ENCODE measurements at regions not wholly inside any gene's neighbourhood (a gene's known extent, or its start where the extent isn't known, plus 50 kb on each side); places are given as distances from the start of the nearest gene placed in this dataset.

- Histone ChIP-seq H3K36me3 (no peaks in the 10 kb centered on the region), H3K9me3 (no peaks in the 10 kb centered on the region), H3K27ac (no peak overlapping the region), H3K27me3 (no peaks in the 10 kb centered on the region), H3K9ac (ENCODE audit: low read depth in 2 of 2, low read length in 2 of 2) (no peak overlapping the region), H3K4me3 (no peak overlapping the region), H3K4me1 (no peaks in the 10 kb centered on the region)
- intact Hi-C loops (cut with DNase I), result no loop called here
- TF ChIP-seq CTCF (IDR thresholded peaks at IDR 0.05), result no peak
- no peak for DNase-seq
Measured at GRCh38 chr3:112765531-112765930, 81.1 kb downstream of the CD200R1L start.

GRCh38 chr3:112763258-112763657, 83.4 kb downstream of the CD200R1L start:
- Histone ChIP-seq H3K4me3 (no peak overlapping the region), H3K27me3 (no peaks in the 10 kb centered on the region), H3K9ac (ENCODE audit: low read depth in 2 of 2, low read length in 2 of 2) (no peak overlapping the region), H3K27ac (no peak overlapping the region), H3K4me1 (no peaks in the 10 kb centered on the region), H3K36me3 (no peaks in the 10 kb centered on the region), H3K9me3 (no peaks in the 10 kb centered on the region)
- intact Hi-C loops (cut with DNase I), result no loop called here
- TF ChIP-seq CTCF (IDR thresholded peaks at IDR 0.05), result no peak
- no peak for DNase-seq

- no peak for DNase-seq
- no peak for TF ChIP-seq CTCF (IDR thresholded peaks at IDR 0.05)
- Histone ChIP-seq H3K27ac (no peak overlapping the region), H3K27me3 (no peaks in the 10 kb centered on the region), H3K4me1 (no peaks in the 10 kb centered on the region), H3K4me3 (no peak overlapping the region), H3K9me3 (no peaks in the 10 kb centered on the region), H3K36me3 (no peaks in the 10 kb centered on the region), H3K9ac (ENCODE audit: low read depth in 2 of 2, low read length in 2 of 2) (no peak overlapping the region)
- intact Hi-C loops (cut with DNase I), result no loop called here
Measured at GRCh38 chr3:112761062-112761638, 85.5 kb downstream of the CD200R1L start.

- H3K4me1 ChIP-seq, result no peaks in the 10 kb centered on the region
- intact Hi-C loops (cut with DNase I), result no loop called here
- TF ChIP-seq CTCF (IDR thresholded peaks at IDR 0.05), result no peak
- no peak overlapping the region for H3K4me3 ChIP-seq
- no peaks in the 10 kb centered on the region for H3K36me3 ChIP-seq
- no peak overlapping the region for H3K9ac ChIP-seq (ENCODE audit: low read depth in 2 of 2, low read length in 2 of 2)
- H3K27me3 ChIP-seq, result no peaks in the 10 kb centered on the region
- no peak for DNase-seq
- no peaks in the 10 kb centered on the region for H3K9me3 ChIP-seq
- no peak overlapping the region for H3K27ac ChIP-seq
Measured at GRCh38 chr3:112759681-112760080, 87.0 kb downstream of the CD200R1L start.

GRCh38 chr3:112759210-112759609, 87.5 kb downstream of the CD200R1L start:
- no peaks in the 10 kb centered on the region for H3K27me3 ChIP-seq
- H3K4me3 ChIP-seq, result no peak overlapping the region
- no peak for DNase-seq
- no peaks in the 10 kb centered on the region for H3K36me3 ChIP-seq
- H3K27ac ChIP-seq, result no peak overlapping the region
- H3K9ac ChIP-seq (ENCODE audit: low read depth in 2 of 2, low read length in 2 of 2), result no peak overlapping the region
- H3K9me3 ChIP-seq, result no peaks in the 10 kb centered on the region
- TF ChIP-seq CTCF (IDR thresholded peaks at IDR 0.05), result no peak
- intact Hi-C loops (cut with DNase I), result no loop called here
- no peaks in the 10 kb centered on the region for H3K4me1 ChIP-seq

Measured in colonic mucosa (tissue), 4 donors.